ENCODE measurements at regions not wholly inside any gene's neighbourhood (a gene's known extent, or its start where the extent isn't known, plus 50 kb on each side); places are given as distances from the start of the nearest gene placed in this dataset.
A peak's percentile ranks its signal among the peaks of the same experiment; 100 is the strongest.

GRCh38 chr9:126240835-126241234 is 85.8 kb upstream of the MVB12B start:
- DNase-seq (ENCODE audit: low spot score), result no peak

GRCh38 chr9:126248680-126249079 is 77.9 kb upstream of the MVB12B start:
- DNase-seq (ENCODE audit: low spot score), result peak; percentile 56

- no peak for DNase-seq (ENCODE audit: low spot score)
Measured at GRCh38 chr9:126261584-126262356, 64.9 kb upstream of the MVB12B start.

GRCh38 chr9:126262738-126263137 is 63.9 kb upstream of the MVB12B start:
- DNase-seq (ENCODE audit: low spot score), result no peak

GRCh38 chr9:126270556-126270955 is 56.1 kb upstream of the MVB12B start:
- no peak for DNase-seq (ENCODE audit: low spot score)

GRCh38 chr9:126275386-126276001 is 51.1 kb upstream of the MVB12B start:
- no peak for DNase-seq (ENCODE audit: low spot score)

GRCh38 chr9:126276056-126276728 is 50.4 kb upstream of the MVB12B start:
- DNase-seq (ENCODE audit: low spot score), result no peak

Measured in H4 (cell line).